ENCODE measurements at regions not wholly inside any gene's neighbourhood (a gene's known extent, or its start where the extent isn't known, plus 50 kb on each side); places are given as distances from the start of the nearest gene placed in this dataset.

- Histone ChIP-seq H3K79me1 (ENCODE audit: low read length) (no peaks in the 10 kb centered on the region), H3K79me2 (ENCODE audit: control insufficient read depth, insufficient read depth, low read length, poor library complexity) (no peaks in the 10 kb centered on the region), H3K27ac (ENCODE audit: low read depth, low read length) (no peak overlapping the region), H2AK5ac (ENCODE audit: low read length) (no peak overlapping the region), H2BK120ac (ENCODE audit: insufficient read depth, low read length, poor library complexity) (no peak overlapping the region), H4K12ac (ENCODE audit: low read depth, low read length) (no peak overlapping the region), H3K27me3 (ENCODE audit: insufficient read depth, low read length) (no peaks in the 10 kb centered on the region), H3K4me2 (ENCODE audit: low read length) (no peak overlapping the region), H3K4me1 (ENCODE audit: control insufficient read depth in 1 of 2, insufficient read depth in 2 of 2, low read length in 2 of 2) (no peaks in the 10 kb centered on the region), H3K36me3 (ENCODE audit: control insufficient read depth in 1 of 2, insufficient read depth in 2 of 2, low read length in 2 of 2) (no peaks in the 10 kb centered on the region), H3K18ac (ENCODE audit: low read length) (no peak overlapping the region), H3K4me3 (ENCODE audit: low read depth, low read length) (no peak overlapping the region), H3K4ac (ENCODE audit: low read depth, low read length) (no peak overlapping the region), H3K23ac (ENCODE audit: low read length) (no peak overlapping the region), H3K9me3 (ENCODE audit: insufficient read depth, low read depth, low read length) (no peaks in the 10 kb centered on the region), H2BK5ac (ENCODE audit: low read depth, low read length, poor library complexity) (no peak overlapping the region), H2AFZ (ENCODE audit: insufficient read depth, low read length, poor library complexity) (no peak overlapping the region), H3K9ac (ENCODE audit: low read length) (no peak overlapping the region), H3K14ac (ENCODE audit: low read length) (no peak overlapping the region), H4K91ac (ENCODE audit: low read depth, low read length) (no peak overlapping the region), H2BK12ac (ENCODE audit: low read length) (no peak overlapping the region), H4K8ac (ENCODE audit: low read depth, low read length) (no peak overlapping the region)
- no peak for DNase-seq
Measured at GRCh38 chr13:90395348-90395747, 952.1 kb upstream of the MIR17HG start.

- no peak for DNase-seq
- Histone ChIP-seq H3K23ac (ENCODE audit: low read length) (no peak overlapping the region), H4K12ac (ENCODE audit: low read depth, low read length) (no peak overlapping the region), H3K9ac (ENCODE audit: low read length) (no peak overlapping the region), H2AK5ac (ENCODE audit: low read length) (no peak overlapping the region), H3K79me2 (ENCODE audit: control insufficient read depth, insufficient read depth, low read length, poor library complexity) (no peaks in the 10 kb centered on the region), H3K4me2 (ENCODE audit: low read length) (no peak overlapping the region), H3K4me1 (ENCODE audit: control insufficient read depth in 1 of 2, insufficient read depth in 2 of 2, low read length in 2 of 2) (no peaks in the 10 kb centered on the region), H2BK12ac (ENCODE audit: low read length) (no peak overlapping the region), H3K18ac (ENCODE audit: low read length) (no peak overlapping the region), H4K8ac (ENCODE audit: low read depth, low read length) (no peak overlapping the region), H4K91ac (ENCODE audit: low read depth, low read length) (no peak overlapping the region), H3K79me1 (ENCODE audit: low read length) (no peaks in the 10 kb centered on the region), H3K27ac (ENCODE audit: low read depth, low read length) (no peak overlapping the region), H2AFZ (ENCODE audit: insufficient read depth, low read length, poor library complexity) (no peak overlapping the region), H2BK5ac (ENCODE audit: low read depth, low read length, poor library complexity) (no peak overlapping the region), H3K9me3 (ENCODE audit: insufficient read depth, low read depth, low read length) (no peaks in the 10 kb centered on the region), H3K36me3 (ENCODE audit: control insufficient read depth in 1 of 2, insufficient read depth in 2 of 2, low read length in 2 of 2) (no peaks in the 10 kb centered on the region), H2BK120ac (ENCODE audit: insufficient read depth, low read length, poor library complexity) (no peak overlapping the region), H3K4ac (ENCODE audit: low read depth, low read length) (no peak overlapping the region), H3K4me3 (ENCODE audit: low read depth, low read length) (no peak overlapping the region), H3K14ac (ENCODE audit: low read length) (no peak overlapping the region), H3K27me3 (ENCODE audit: insufficient read depth, low read length) (no peaks in the 10 kb centered on the region)
- WGBS (ENCODE audit: extremely low coverage, insufficient coverage, insufficient read length) = no CpG with 5 or more reads among the region's 3 CpGs
Measured at GRCh38 chr13:90395846-90396245, 951.6 kb upstream of the MIR17HG start.

- H3K27ac ChIP-seq (ENCODE audit: low read depth, low read length) = no peak overlapping the region
- no peak overlapping the region for H3K4me2 ChIP-seq (ENCODE audit: low read length)
- no peak overlapping the region for H3K9ac ChIP-seq (ENCODE audit: low read length)
- no peak overlapping the region for H4K8ac ChIP-seq (ENCODE audit: low read depth, low read length)
- no peak overlapping the region for H2BK120ac ChIP-seq (ENCODE audit: insufficient read depth, low read length, poor library complexity)
- no peak overlapping the region for H2BK5ac ChIP-seq (ENCODE audit: low read depth, low read length, poor library complexity)
- H3K4me3 ChIP-seq (ENCODE audit: low read depth, low read length) = no peak overlapping the region
- no peak overlapping the region for H2AK5ac ChIP-seq (ENCODE audit: low read length)
- H3K79me1 ChIP-seq (ENCODE audit: low read length) = no peaks in the 10 kb centered on the region
- DNase-seq = no peak
- no peak overlapping the region for H2AFZ ChIP-seq (ENCODE audit: insufficient read depth, low read length, poor library complexity)
- H3K14ac ChIP-seq (ENCODE audit: low read length) = no peak overlapping the region
- no peak overlapping the region for H3K23ac ChIP-seq (ENCODE audit: low read length)
- no peaks in the 10 kb centered on the region for H3K27me3 ChIP-seq (ENCODE audit: insufficient read depth, low read length)
- no peak overlapping the region for H4K12ac ChIP-seq (ENCODE audit: low read depth, low read length)
- H3K18ac ChIP-seq (ENCODE audit: low read length) = no peak overlapping the region
- no peaks in the 10 kb centered on the region for H3K9me3 ChIP-seq (ENCODE audit: insufficient read depth, low read depth, low read length)
- H3K4me1 ChIP-seq (ENCODE audit: control insufficient read depth in 1 of 2, insufficient read depth in 2 of 2, low read length in 2 of 2) = no peaks in the 10 kb centered on the region
- H3K36me3 ChIP-seq (ENCODE audit: control insufficient read depth in 1 of 2, insufficient read depth in 2 of 2, low read length in 2 of 2) = no peaks in the 10 kb centered on the region
- no peak overlapping the region for H2BK12ac ChIP-seq (ENCODE audit: low read length)
- H3K79me2 ChIP-seq (ENCODE audit: control insufficient read depth, insufficient read depth, low read length, poor library complexity) = no peaks in the 10 kb centered on the region
- no peak overlapping the region for H3K4ac ChIP-seq (ENCODE audit: low read depth, low read length)
- no peak overlapping the region for H4K91ac ChIP-seq (ENCODE audit: low read depth, low read length)
Measured at GRCh38 chr13:90396266-90396665, 951.2 kb upstream of the MIR17HG start.

DNA sequence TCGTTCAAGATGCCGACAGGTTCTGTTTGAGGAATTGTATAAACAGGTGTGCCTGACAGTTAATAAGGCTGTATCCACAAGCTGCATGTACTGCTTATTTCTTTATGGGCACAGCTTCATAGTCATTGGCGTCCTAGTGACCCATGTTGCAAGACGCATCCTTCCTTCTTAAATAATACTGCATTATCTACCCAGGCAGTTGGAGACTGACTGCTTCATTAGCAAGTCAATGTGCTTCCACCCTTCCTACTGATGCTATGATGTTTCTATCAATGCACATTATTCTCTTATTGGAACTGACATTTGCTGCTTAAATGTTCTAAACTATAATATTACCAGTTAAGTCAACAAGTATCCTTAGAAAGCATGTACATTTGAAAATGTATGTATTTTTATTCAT, 950.0 kb upstream of the MIR17HG start:
- Histone ChIP-seq H3K23ac (ENCODE audit: low read length) (no peak overlapping the region), H3K79me1 (ENCODE audit: low read length) (no peaks in the 10 kb centered on the region), H3K27me3 (ENCODE audit: insufficient read depth, low read length) (no peaks in the 10 kb centered on the region), H4K91ac (ENCODE audit: low read depth, low read length) (no peak overlapping the region), H3K79me2 (ENCODE audit: control insufficient read depth, insufficient read depth, low read length, poor library complexity) (no peaks in the 10 kb centered on the region), H4K12ac (ENCODE audit: low read depth, low read length) (no peak overlapping the region), H3K9ac (ENCODE audit: low read length) (no peak overlapping the region), H3K4me1 (ENCODE audit: control insufficient read depth in 1 of 2, insufficient read depth in 2 of 2, low read length in 2 of 2) (no peaks in the 10 kb centered on the region), H3K4me2 (ENCODE audit: low read length) (no peak overlapping the region), H3K14ac (ENCODE audit: low read length) (no peak overlapping the region), H3K4ac (ENCODE audit: low read depth, low read length) (no peak overlapping the region), H3K36me3 (ENCODE audit: control insufficient read depth in 1 of 2, insufficient read depth in 2 of 2, low read length in 2 of 2) (no peaks in the 10 kb centered on the region), H2AK5ac (ENCODE audit: low read length) (no peak overlapping the region), H3K4me3 (ENCODE audit: low read depth, low read length) (no peak overlapping the region), H2BK5ac (ENCODE audit: low read depth, low read length, poor library complexity) (no peak overlapping the region), H4K8ac (ENCODE audit: low read depth, low read length) (no peak overlapping the region), H2AFZ (ENCODE audit: insufficient read depth, low read length, poor library complexity) (no peak overlapping the region), H3K27ac (ENCODE audit: low read depth, low read length) (no peak overlapping the region), H3K9me3 (ENCODE audit: insufficient read depth, low read depth, low read length) (no peaks in the 10 kb centered on the region), H2BK12ac (ENCODE audit: low read length) (no peak overlapping the region), H3K18ac (ENCODE audit: low read length) (no peak overlapping the region), H2BK120ac (ENCODE audit: insufficient read depth, low read length, poor library complexity) (no peak overlapping the region)
- DNase-seq = no peak
- WGBS (ENCODE audit: extremely low coverage, insufficient coverage, insufficient read length) = no CpG with 5 or more reads among the region's 4 CpGs

DNA sequence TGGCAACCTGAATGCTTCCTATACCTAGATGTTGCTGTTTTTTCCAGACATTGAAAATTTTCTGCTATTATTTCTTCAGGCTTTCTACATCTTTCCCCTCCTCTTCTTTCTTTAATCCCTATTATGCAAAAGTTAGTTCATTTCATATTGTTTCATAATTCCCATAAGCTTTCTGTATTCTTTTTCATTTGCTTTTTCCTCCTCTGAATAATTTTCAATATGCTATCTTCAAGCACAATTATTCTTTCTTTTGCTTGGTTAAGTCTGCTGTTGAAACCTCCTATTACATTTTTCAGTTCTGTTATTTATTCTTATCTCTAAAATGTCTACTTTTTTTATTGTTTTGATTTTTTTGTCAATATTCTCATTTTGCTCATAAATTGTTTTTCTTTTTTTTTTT, 947.1 kb upstream of the MIR17HG start:
- Histone ChIP-seq H3K9me3 (ENCODE audit: insufficient read depth, low read depth, low read length) (peaks cover 6% of the 10 kb centered on the region), H3K79me1 (ENCODE audit: low read length) (no peaks in the 10 kb centered on the region), H2BK120ac (ENCODE audit: insufficient read depth, low read length, poor library complexity) (no peak overlapping the region), H3K27me3 (ENCODE audit: insufficient read depth, low read length) (no peaks in the 10 kb centered on the region), H3K9ac (ENCODE audit: low read length) (no peak overlapping the region), H2BK12ac (ENCODE audit: low read length) (no peak overlapping the region), H3K79me2 (ENCODE audit: control insufficient read depth, insufficient read depth, low read length, poor library complexity) (no peaks in the 10 kb centered on the region), H3K23ac (ENCODE audit: low read length) (no peak overlapping the region), H3K27ac (ENCODE audit: low read depth, low read length) (no peak overlapping the region), H3K4me1 (ENCODE audit: control insufficient read depth in 1 of 2, insufficient read depth in 2 of 2, low read length in 2 of 2) (no peaks in the 10 kb centered on the region), H3K36me3 (ENCODE audit: control insufficient read depth in 1 of 2, insufficient read depth in 2 of 2, low read length in 2 of 2) (no peaks in the 10 kb centered on the region), H3K4me3 (ENCODE audit: low read depth, low read length) (no peak overlapping the region), H2AFZ (ENCODE audit: insufficient read depth, low read length, poor library complexity) (no peak overlapping the region), H4K8ac (ENCODE audit: low read depth, low read length) (no peak overlapping the region), H3K4me2 (ENCODE audit: low read length) (no peak overlapping the region), H3K14ac (ENCODE audit: low read length) (no peak overlapping the region), H3K18ac (ENCODE audit: low read length) (no peak overlapping the region), H2AK5ac (ENCODE audit: low read length) (no peak overlapping the region), H4K12ac (ENCODE audit: low read depth, low read length) (no peak overlapping the region), H2BK5ac (ENCODE audit: low read depth, low read length, poor library complexity) (no peak overlapping the region), H3K4ac (ENCODE audit: low read depth, low read length) (no peak overlapping the region), H4K91ac (ENCODE audit: low read depth, low read length) (no peak overlapping the region)
- DNase-seq = no peak

All from trophoblast cell (in vitro differentiated cells and primary cell).